Mesendoderm (in vitro differentiated cells): ENCODE measurements at regions not wholly inside any gene's neighbourhood (a gene's known extent, or its start where the extent isn't known, plus 50 kb on each side); places are given as distances from the start of the nearest gene placed in this dataset.

Experiments used
- DNase-seq: peaks from one replicate; pipeline ENCODE4 v3.0.0; 2013
- H2AK5ac ChIP-seq: 2 replicates; pipeline ENCODE4 v1.6.1; 2013; ENCODE audit warnings: low read length, inconsistent platforms
- H2BK120ac ChIP-seq: 2 replicates; pipeline ENCODE4 v1.6.1; 2013; ENCODE audit warnings: low read depth, mild to moderate bottlenecking, low read length, moderate library complexity, mixed read lengths
- H2BK15ac ChIP-seq: replicated peaks from 2 replicates; pipeline ENCODE4 v1.6.1; 2013; ENCODE audit warnings: low read depth, mild to moderate bottlenecking, moderate library complexity
- H2BK5ac ChIP-seq: 2 replicates; pipeline ENCODE4 v1.6.1; 2013; ENCODE audit warnings: low read length, inconsistent platforms
- H3K18ac ChIP-seq: 2 replicates; pipeline ENCODE4 v1.6.1; 2013; ENCODE audit warnings: mild to moderate bottlenecking, low read length, mixed read lengths
- H3K23ac ChIP-seq: one replicate; pipeline ENCODE4 v1.6.1; 2013; ENCODE audit warnings: low read length
- H3K27ac ChIP-seq: 2 replicates; pipeline ENCODE4 v1.5.1; 2013; ENCODE audit warnings: low read depth, mild to moderate bottlenecking, inconsistent platforms, low read length, moderate library complexity
- H3K27me3 ChIP-seq: 2 replicates; pipeline ENCODE4 v1.6.1; 2013; ENCODE audit warnings: low read length, control low read depth, mild to moderate bottlenecking, inconsistent platforms; ENCODE audit not compliant: insufficient read depth, poor library complexity
- H3K36me3 ChIP-seq: 2 replicates; pipeline ENCODE4 v1.6.1; 2013; ENCODE audit warnings: low read length, inconsistent platforms; ENCODE audit not compliant: control insufficient read depth, insufficient read depth
- H3K4ac ChIP-seq: one replicate; pipeline ENCODE4 v1.6.1; 2013; ENCODE audit warnings: low read depth, mild to moderate bottlenecking, low read length, moderate library complexity
- H3K4me1 ChIP-seq: 2 replicates; pipeline ENCODE4 v1.6.1; 2013; ENCODE audit warnings: low read depth, low read length, inconsistent platforms; ENCODE audit not compliant: control insufficient read depth
- H3K4me2 ChIP-seq: 2 replicates; pipeline ENCODE4 v1.6.1; 2013; ENCODE audit warnings: low read length
- H3K4me3 ChIP-seq: 2 replicates; pipeline ENCODE4 v1.5.1; 2013; ENCODE audit warnings: mild to moderate bottlenecking, low read length
- H3K56ac ChIP-seq: one replicate; pipeline ENCODE4 v1.6.1; 2013; ENCODE audit warnings: low read length
- H3K79me1 ChIP-seq: 2 replicates; pipeline ENCODE4 v1.6.1; 2013; ENCODE audit warnings: low read length, inconsistent platforms
- H3K79me2 ChIP-seq: 2 replicates; pipeline ENCODE4 v1.6.1; 2013; ENCODE audit warnings: mild to moderate bottlenecking, low read length; ENCODE audit not compliant: control insufficient read depth, insufficient read depth
- H3K9ac ChIP-seq: 2 replicates; pipeline ENCODE4 v1.6.1; 2013; ENCODE audit warnings: low read length, inconsistent platforms
- H4K5ac ChIP-seq: one replicate; pipeline ENCODE4 v1.6.1; 2013; ENCODE audit warnings: low read length
- H4K8ac ChIP-seq: one replicate; pipeline ENCODE4 v1.6.1; 2013; ENCODE audit warnings: low read depth, mild to moderate bottlenecking, control low read depth, low read length, moderate library complexity
- WGBS: extraction: QIAGEN DNeasy Blood & Tissue Kit; methylation state at CpG from one replicate; pipeline ENCODE4 v1.1.7; 2013; ENCODE audit warnings: low lambda C conversion rate, missing lambda C conversion rate; ENCODE audit not compliant: insufficient coverage; ENCODE audit errors: extremely low coverage; 5-methylcytosine and 5-hydroxymethylcytosine counted together

- Histone ChIP-seq H2BK5ac (no peak overlapping the region), H2BK120ac (no peak overlapping the region), H3K9ac (no peak overlapping the region), H4K8ac (no peak overlapping the region), H3K36me3 (no peaks in the 10 kb centered on the region), H2BK15ac (no peak overlapping the region), H3K27ac (no peak overlapping the region), H3K79me1 (no peaks in the 10 kb centered on the region), H4K5ac (no peak overlapping the region), H2AK5ac (no peak overlapping the region), H3K27me3 (no peaks in the 10 kb centered on the region), H3K23ac (no peak overlapping the region), H3K4me2 (no peak overlapping the region), H3K18ac (no peak overlapping the region), H3K56ac (no peak overlapping the region), H3K4me1 (no peaks in the 10 kb centered on the region), H3K79me2 (no peaks in the 10 kb centered on the region), H3K4ac (no peak overlapping the region), H3K4me3 (no peak overlapping the region)
- no CpG with 5 or more reads among the region's 9 CpGs for WGBS
- no peak for DNase-seq
Measured at GRCh38 chr14:105877645-105878044, 351.3 kb downstream of the TMEM121 start.

DNA sequence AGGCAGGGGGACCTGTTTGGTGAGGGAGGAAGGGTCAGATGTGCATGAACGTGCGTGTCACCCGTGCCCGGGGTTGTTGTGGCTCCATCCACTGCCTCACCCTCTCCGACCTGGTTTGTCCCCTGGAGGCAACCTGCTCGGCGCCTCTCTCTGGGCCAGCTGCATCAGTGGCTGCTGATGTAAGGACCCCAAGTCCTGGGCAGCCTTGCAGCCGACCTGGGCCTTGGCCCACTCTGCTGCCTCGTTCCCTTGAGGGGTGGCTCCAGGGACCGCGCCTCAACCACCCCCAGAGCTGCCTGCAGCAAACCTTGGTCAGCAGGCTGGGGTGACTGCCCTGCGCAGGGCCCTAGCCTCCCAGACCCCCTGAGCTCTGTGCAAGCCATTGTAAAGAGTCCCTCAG is 351.7 kb downstream of the TMEM121 start:
- Histone ChIP-seq H3K18ac (no peak overlapping the region), H4K5ac (no peak overlapping the region), H3K36me3 (no peaks in the 10 kb centered on the region), H3K23ac (no peak overlapping the region), H2BK120ac (no peak overlapping the region), H2BK15ac (no peak overlapping the region), H3K56ac (no peak overlapping the region), H3K27me3 (no peaks in the 10 kb centered on the region), H3K27ac (no peak overlapping the region), H4K8ac (no peak overlapping the region), H3K4me2 (no peak overlapping the region), H2BK5ac (no peak overlapping the region), H3K9ac (no peak overlapping the region), H3K79me1 (no peaks in the 10 kb centered on the region), H3K4ac (no peak overlapping the region), H3K79me2 (no peaks in the 10 kb centered on the region), H3K4me1 (no peaks in the 10 kb centered on the region), H2AK5ac (no peak overlapping the region), H3K4me3 (no peak overlapping the region)
- no peak for DNase-seq
- no CpG with 5 or more reads among the region's 12 CpGs for WGBS

- no peak overlapping the region for H4K8ac ChIP-seq
- H3K56ac ChIP-seq, result no peak overlapping the region
- H3K36me3 ChIP-seq, result no peaks in the 10 kb centered on the region
- H3K27me3 ChIP-seq, result no peaks in the 10 kb centered on the region
- H3K4me2 ChIP-seq, result no peak overlapping the region
- no peak overlapping the region for H3K4ac ChIP-seq
- H3K9ac ChIP-seq, result no peak overlapping the region
- H3K4me3 ChIP-seq, result no peak overlapping the region
- H2AK5ac ChIP-seq, result no peak overlapping the region
- H3K27ac ChIP-seq, result no peak overlapping the region
- no peak overlapping the region for H2BK120ac ChIP-seq
- H3K18ac ChIP-seq, result no peak overlapping the region
- H4K5ac ChIP-seq, result no peak overlapping the region
- no peaks in the 10 kb centered on the region for H3K4me1 ChIP-seq
- H2BK5ac ChIP-seq, result no peak overlapping the region
- no peak for DNase-seq
- H3K23ac ChIP-seq, result no peak overlapping the region
- H2BK15ac ChIP-seq, result no peak overlapping the region
- WGBS, result no CpG with 5 or more reads among the region's 13 CpGs
- H3K79me1 ChIP-seq, result no peaks in the 10 kb centered on the region
- no peaks in the 10 kb centered on the region for H3K79me2 ChIP-seq
Measured at GRCh38 chr14:105878554-105878953, 352.2 kb downstream of the TMEM121 start.

GRCh38 chr14:105879503-105879866 is 353.1 kb downstream of the TMEM121 start:
- Histone ChIP-seq H3K4ac (no peak overlapping the region), H3K36me3 (no peaks in the 10 kb centered on the region), H3K18ac (no peak overlapping the region), H3K27ac (no peak overlapping the region), H2BK15ac (no peak overlapping the region), H3K9ac (no peak overlapping the region), H3K79me1 (no peaks in the 10 kb centered on the region), H3K4me3 (no peak overlapping the region), H2AK5ac (no peak overlapping the region), H3K56ac (no peak overlapping the region), H3K4me1 (no peaks in the 10 kb centered on the region), H4K8ac (no peak overlapping the region), H3K79me2 (no peaks in the 10 kb centered on the region), H3K23ac (no peak overlapping the region), H2BK5ac (no peak overlapping the region), H3K4me2 (no peak overlapping the region), H4K5ac (no peak overlapping the region), H3K27me3 (no peaks in the 10 kb centered on the region), H2BK120ac (no peak overlapping the region)
- WGBS, result no CpG with 5 or more reads among the region's 7 CpGs
- no peak for DNase-seq

GRCh38 chr14:105879867-105880561 is 353.6 kb downstream of the TMEM121 start:
- Histone ChIP-seq H2BK15ac (no peak overlapping the region), H3K27me3 (no peaks in the 10 kb centered on the region), H3K79me2 (no peaks in the 10 kb centered on the region), H3K23ac (no peak overlapping the region), H3K79me1 (no peaks in the 10 kb centered on the region), H3K27ac (no peak overlapping the region), H2BK5ac (no peak overlapping the region), H3K36me3 (no peaks in the 10 kb centered on the region), H3K4me2 (no peak overlapping the region), H3K18ac (no peak overlapping the region), H3K56ac (no peak overlapping the region), H3K4me1 (no peaks in the 10 kb centered on the region), H4K5ac (no peak overlapping the region), H2BK120ac (no peak overlapping the region), H3K4me3 (no peak overlapping the region), H3K4ac (no peak overlapping the region), H3K9ac (no peak overlapping the region), H2AK5ac (no peak overlapping the region), H4K8ac (no peak overlapping the region)
- no peak for DNase-seq
- WGBS, result no CpG with 5 or more reads among the region's 14 CpGs

DNA sequence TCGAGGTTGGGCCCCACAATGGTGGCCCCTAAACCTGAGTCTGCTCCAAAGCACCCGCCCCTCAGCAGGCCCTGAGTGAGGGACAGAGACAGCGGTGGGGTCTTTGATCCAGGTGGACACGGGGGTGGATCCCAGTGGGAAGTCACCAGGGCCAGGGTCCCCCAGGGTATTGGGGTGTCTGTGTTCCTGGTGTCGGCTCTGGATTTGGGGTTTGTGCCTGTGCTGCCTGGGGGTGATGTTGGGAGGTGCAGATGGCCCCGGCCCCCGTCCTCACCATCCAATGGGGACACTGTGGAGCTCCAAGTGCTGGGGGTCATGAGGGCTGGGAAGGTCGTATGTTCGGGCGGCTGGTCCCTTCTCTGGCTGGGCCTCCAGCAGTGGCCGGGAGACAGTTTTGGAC is 354.2 kb downstream of the TMEM121 start:
- Histone ChIP-seq H2AK5ac (no peak overlapping the region), H2BK15ac (no peak overlapping the region), H3K4ac (no peak overlapping the region), H2BK5ac (no peak overlapping the region), H3K79me1 (no peaks in the 10 kb centered on the region), H3K18ac (no peak overlapping the region), H3K9ac (no peak overlapping the region), H3K36me3 (no peaks in the 10 kb centered on the region), H4K8ac (no peak overlapping the region), H4K5ac (no peak overlapping the region), H3K4me3 (no peak overlapping the region), H3K79me2 (no peaks in the 10 kb centered on the region), H3K56ac (no peak overlapping the region), H3K4me1 (no peaks in the 10 kb centered on the region), H3K23ac (no peak overlapping the region), H3K27me3 (no peaks in the 10 kb centered on the region), H2BK120ac (no peak overlapping the region), H3K27ac (no peak overlapping the region), H3K4me2 (no peak overlapping the region)
- WGBS, result no CpG with 5 or more reads among the region's 11 CpGs
- DNase-seq, result no peak
